ENCODE measurements at regions not wholly inside any gene's neighbourhood (a gene's known extent, or its start where the extent isn't known, plus 50 kb on each side); places are given as distances from the start of the nearest gene placed in this dataset.

- TF ChIP-seq NFKBIZ (CRISPR knock-in tag; IDR thresholded peaks at IDR 0.05) (no peak), AKAP8 (CRISPR knock-in tag; IDR thresholded peaks at IDR 0.05) (no peak), PAF1 (CRISPR knock-in tag; IDR thresholded peaks at IDR 0.05) (no peak)
Measured at GRCh38 chrX:21132686-21133393, 241.4 kb upstream of the CNKSR2 start (continued).

- Histone ChIP-seq H4K20me1 (ENCODE audit: insufficient read depth, low read length) (no peaks in the 10 kb centered on the region), H3K27ac (ENCODE audit: extremely low read length, insufficient read depth, low read length) (no peak overlapping the region), H2AFZ (ENCODE audit: low read length) (no peak overlapping the region), H3K4me3 (replicated peaks in 1 of 3; ENCODE audit: insufficient read depth in 1 of 3, low read depth in 2 of 3, low read length in 3 of 3) (no peak overlapping the region), H3K9ac (ENCODE audit: insufficient read depth, low read depth, low read length) (no peak overlapping the region), H3K4me1 (ENCODE audit: insufficient read depth, low read length) (no peaks in the 10 kb centered on the region), H3K9me3 (ENCODE audit: low read length) (no peaks in the 10 kb centered on the region), H3K79me2 (ENCODE audit: insufficient read depth, low read length) (no peaks in the 10 kb centered on the region), H3K27me3 (ENCODE audit: control insufficient read depth in 1 of 2, insufficient read depth in 2 of 2, low read length in 2 of 2) (no peaks in the 10 kb centered on the region), H3K36me3 (replicated peaks in 1 of 2; ENCODE audit: control insufficient read depth in 1 of 2, insufficient read depth in 2 of 2, low read length in 2 of 2) (no peaks in the 10 kb centered on the region), H3K4me2 (ENCODE audit: low read depth, low read length) (no peak overlapping the region)
- no peak for TF ChIP-seq IRX3 (CRISPR knock-in tag; IDR thresholded peaks at IDR 0.05; ENCODE audit: borderline replicate concordance, low read depth)
- no peak for TF ChIP-seq ZNF564 (CRISPR knock-in tag; IDR thresholded peaks at IDR 0.05)
- intact Hi-C loops (cut with micrococcal nuclease; ENCODE audit: unreplicated experiment): no loop called here
- FAIRE-seq: no peak
- WGBS (ENCODE audit: low lambda C conversion rate): 0% methylated on average over 3 of the region's 3 CpGs
- CTCF ChIA-PET (ENCODE audit: low intra/inter-chr PET ratio, low total read pairs): no interaction called here
- POLR2A ChIA-PET: no interaction called here
- no TSS peak for BruUV-seq (replicated peaks)
- ATAC-seq: no peak
- in situ Hi-C loops (cut with HindIII; ENCODE audit: extremely low pct_ligation_motif_present, low pct_unique_long_range_greater_than_20kb): no loop called here
- DNase-seq (ENCODE audit: low spot score): no peak
Measured at GRCh38 chrX:21150208-21150607, 224.0 kb upstream of the CNKSR2 start.

GRCh38 chrX:21151051-21151450 lies 223.2 kb upstream of the CNKSR2 start:
- Histone ChIP-seq H3K27ac (ENCODE audit: extremely low read length, insufficient read depth, low read length) (no peak overlapping the region), H3K79me2 (ENCODE audit: insufficient read depth, low read length) (no peaks in the 10 kb centered on the region), H3K27me3 (ENCODE audit: control insufficient read depth in 1 of 2, insufficient read depth in 2 of 2, low read length in 2 of 2) (no peaks in the 10 kb centered on the region), H3K4me3 (replicated peaks in 1 of 3; ENCODE audit: insufficient read depth in 1 of 3, low read depth in 2 of 3, low read length in 3 of 3) (no peak overlapping the region), H3K4me1 (ENCODE audit: insufficient read depth, low read length) (no peaks in the 10 kb centered on the region), H3K9me3 (ENCODE audit: low read length) (no peaks in the 10 kb centered on the region), H3K4me2 (ENCODE audit: low read depth, low read length) (no peak overlapping the region), H4K20me1 (ENCODE audit: insufficient read depth, low read length) (no peaks in the 10 kb centered on the region), H3K9ac (ENCODE audit: insufficient read depth, low read depth, low read length) (no peak overlapping the region), H3K36me3 (replicated peaks in 1 of 2; ENCODE audit: control insufficient read depth in 1 of 2, insufficient read depth in 2 of 2, low read length in 2 of 2) (no peaks in the 10 kb centered on the region), H2AFZ (ENCODE audit: low read length) (no peak overlapping the region)
- intact Hi-C loops (cut with micrococcal nuclease; ENCODE audit: unreplicated experiment) (no loop called here), in situ Hi-C loops (cut with HindIII; ENCODE audit: extremely low pct_ligation_motif_present, low pct_unique_long_range_greater_than_20kb) (no loop called here)
- ATAC-seq (no peak), FAIRE-seq (no peak), DNase-seq (ENCODE audit: low spot score) (no peak)
- CTCF ChIA-PET (ENCODE audit: low intra/inter-chr PET ratio, low total read pairs): no interaction called here
- POLR2A ChIA-PET: no interaction called here
- BruUV-seq (replicated peaks): no TSS peak
- 11% methylated on average over 1 of the region's 1 CpG for WGBS (ENCODE audit: low lambda C conversion rate)
- TF ChIP-seq RAD21 (CRISPR knock-in tag; IDR thresholded peaks at IDR 0.05): no peak
- no peak for TF ChIP-seq RBM39 (IDR thresholded peaks at IDR 0.05; ENCODE audit: low read depth, low read length, poor library complexity, severe bottlenecking)
- TF ChIP-seq NBN (conservative IDR thresholded peaks at IDR 0.05): no peak
- TF ChIP-seq PREB (CRISPR knock-in tag; IDR thresholded peaks at IDR 0.05): no peak
- TF ChIP-seq ZNF282 (IDR thresholded peaks at IDR 0.05; ENCODE audit: partially characterized antibody): no peak
- no peak for TF ChIP-seq ZNF670 (CRISPR knock-in tag; IDR thresholded peaks at IDR 0.05; ENCODE audit: borderline replicate concordance)
- no peak for TF ChIP-seq HMG20B (CRISPR knock-in tag; conservative IDR thresholded peaks at IDR 0.05)
- TF ChIP-seq XRCC5 (optimal IDR thresholded peaks at IDR 0.05; ENCODE audit: low read length): no peak
- no peak for TF ChIP-seq NFKBIZ (CRISPR knock-in tag; IDR thresholded peaks at IDR 0.05)
- no peak for TF ChIP-seq BATF2 (CRISPR knock-in tag; IDR thresholded peaks at IDR 0.05)
- TF ChIP-seq MAX (IDR thresholded peaks at IDR 0.05): no peak
- TF ChIP-seq STAG1 (CRISPR knock-in tag; IDR thresholded peaks at IDR 0.05): no peak
- no peak for TF ChIP-seq ZNF333 (CRISPR knock-in tag; IDR thresholded peaks at IDR 0.05; ENCODE audit: borderline replicate concordance)
- TF ChIP-seq ZFP36L2 (CRISPR knock-in tag; IDR thresholded peaks at IDR 0.05): no peak

Measured in HepG2 (cell line).